HFFc6 (cell line): ENCODE measurements at regions not wholly inside any gene's neighbourhood (a gene's known extent, or its start where the extent isn't known, plus 50 kb on each side); places are given as distances from the start of the nearest gene placed in this dataset.

ENCODE experiments used
- DNase-seq: peaks from one replicate; pipeline ENCODE4 v3.0.0-alpha.2; 2018
- H3K27ac Mint-ChIP-seq: 2 replicates; pipeline ENCODE4 v1.8.0; 2020; ENCODE audit warnings: mild to moderate bottlenecking, mixed read lengths
- H3K27me3 Mint-ChIP-seq: 2 replicates; pipeline ENCODE4 v1.8.0; 2021; ENCODE audit warnings: mild to moderate bottlenecking, moderate library complexity, mixed read lengths; ENCODE audit not compliant: insufficient read depth
- H3K36me3 Mint-ChIP-seq: 2 replicates; pipeline ENCODE4 v1.8.0; 2021; ENCODE audit warnings: low read depth, mixed read lengths
- H3K4me1 Mint-ChIP-seq: 2 replicates; pipeline ENCODE4 v1.8.0; 2020; ENCODE audit warnings: low read depth, mixed read lengths
- H3K4me3 Mint-ChIP-seq: 2 replicates; pipeline ENCODE4 v1.8.0; 2020; ENCODE audit warnings: mild to moderate bottlenecking, moderate library complexity, mixed read lengths
- H3K9me3 Mint-ChIP-seq: 2 replicates; pipeline ENCODE4 v1.8.0; 2020; ENCODE audit warnings: mild to moderate bottlenecking, mixed read lengths
- TF ChIP-seq, protein P1 (sequence below): fragments of 200-600 bp; sonication (generic); IDR thresholded peaks from 2 replicates; pipeline ENCODE4 v1.5.0; 2021; ENCODE audit warnings: antibody characterized with exemption, mild to moderate bottlenecking

DNA sequence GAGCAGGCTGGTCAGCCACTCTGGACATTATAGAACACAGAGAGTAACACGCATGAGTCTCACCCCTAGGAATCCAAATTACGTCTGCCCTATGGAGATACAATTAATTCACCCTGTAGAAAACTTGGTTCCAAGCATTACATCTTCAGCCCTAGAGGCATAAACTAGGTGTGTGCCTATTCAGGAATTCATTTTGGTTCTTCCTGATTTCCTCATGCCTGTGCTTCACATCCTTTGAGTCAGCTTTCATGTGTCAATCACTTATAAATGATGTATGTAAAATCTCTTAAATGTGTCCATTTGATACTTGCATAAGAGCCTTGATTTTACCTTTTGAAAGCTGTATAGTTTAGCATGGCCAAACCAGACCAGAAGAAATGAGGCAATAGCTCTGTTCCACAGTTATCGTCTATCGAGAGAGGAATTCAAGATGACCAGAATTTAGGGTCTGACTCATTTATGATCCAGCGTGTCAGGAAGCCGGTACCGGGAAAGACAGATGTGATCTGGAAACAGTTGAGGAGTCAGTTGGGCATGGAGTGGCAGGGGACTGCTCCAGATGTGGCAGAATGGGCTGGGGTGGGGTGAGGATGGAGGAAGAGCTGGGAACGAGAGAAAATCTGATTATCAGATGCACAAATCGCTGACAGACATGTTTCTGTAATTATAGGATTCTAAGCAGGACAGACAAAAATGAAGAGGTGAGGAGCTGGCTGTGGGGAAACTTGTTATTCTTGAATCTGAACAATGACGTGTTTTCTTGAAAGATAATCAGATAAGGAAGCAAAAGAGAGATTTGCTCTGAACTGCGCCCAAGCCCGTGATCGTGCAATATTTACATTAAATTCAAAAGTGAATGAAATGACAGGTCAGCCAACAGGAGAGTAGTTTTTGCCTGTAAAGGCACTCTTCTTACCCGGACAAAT lies 76.7 kb downstream of the C16orf95 start:
- Mint-ChIP-seq H3K4me1 (peaks cover 21% of the 10 kb centered on the region), H3K9me3 (no peaks in the 10 kb centered on the region), H3K4me3 (peak overlapping the region; percentile 53; the same call in 1 of the 2 replicates), H3K27me3 (peaks cover 3% of the 10 kb centered on the region), H3K36me3 (peaks cover 6% of the 10 kb centered on the region), H3K27ac (peak overlapping the region; percentile 43; the same call in 1 of the 2 replicates)
- TF ChIP-seq, protein P1, sequence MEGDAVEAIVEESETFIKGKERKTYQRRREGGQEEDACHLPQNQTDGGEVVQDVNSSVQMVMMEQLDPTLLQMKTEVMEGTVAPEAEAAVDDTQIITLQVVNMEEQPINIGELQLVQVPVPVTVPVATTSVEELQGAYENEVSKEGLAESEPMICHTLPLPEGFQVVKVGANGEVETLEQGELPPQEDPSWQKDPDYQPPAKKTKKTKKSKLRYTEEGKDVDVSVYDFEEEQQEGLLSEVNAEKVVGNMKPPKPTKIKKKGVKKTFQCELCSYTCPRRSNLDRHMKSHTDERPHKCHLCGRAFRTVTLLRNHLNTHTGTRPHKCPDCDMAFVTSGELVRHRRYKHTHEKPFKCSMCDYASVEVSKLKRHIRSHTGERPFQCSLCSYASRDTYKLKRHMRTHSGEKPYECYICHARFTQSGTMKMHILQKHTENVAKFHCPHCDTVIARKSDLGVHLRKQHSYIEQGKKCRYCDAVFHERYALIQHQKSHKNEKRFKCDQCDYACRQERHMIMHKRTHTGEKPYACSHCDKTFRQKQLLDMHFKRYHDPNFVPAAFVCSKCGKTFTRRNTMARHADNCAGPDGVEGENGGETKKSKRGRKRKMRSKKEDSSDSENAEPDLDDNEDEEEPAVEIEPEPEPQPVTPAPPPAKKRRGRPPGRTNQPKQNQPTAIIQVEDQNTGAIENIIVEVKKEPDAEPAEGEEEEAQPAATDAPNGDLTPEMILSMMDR = no peak
- DNase-seq = peak; percentile 40

DNA sequence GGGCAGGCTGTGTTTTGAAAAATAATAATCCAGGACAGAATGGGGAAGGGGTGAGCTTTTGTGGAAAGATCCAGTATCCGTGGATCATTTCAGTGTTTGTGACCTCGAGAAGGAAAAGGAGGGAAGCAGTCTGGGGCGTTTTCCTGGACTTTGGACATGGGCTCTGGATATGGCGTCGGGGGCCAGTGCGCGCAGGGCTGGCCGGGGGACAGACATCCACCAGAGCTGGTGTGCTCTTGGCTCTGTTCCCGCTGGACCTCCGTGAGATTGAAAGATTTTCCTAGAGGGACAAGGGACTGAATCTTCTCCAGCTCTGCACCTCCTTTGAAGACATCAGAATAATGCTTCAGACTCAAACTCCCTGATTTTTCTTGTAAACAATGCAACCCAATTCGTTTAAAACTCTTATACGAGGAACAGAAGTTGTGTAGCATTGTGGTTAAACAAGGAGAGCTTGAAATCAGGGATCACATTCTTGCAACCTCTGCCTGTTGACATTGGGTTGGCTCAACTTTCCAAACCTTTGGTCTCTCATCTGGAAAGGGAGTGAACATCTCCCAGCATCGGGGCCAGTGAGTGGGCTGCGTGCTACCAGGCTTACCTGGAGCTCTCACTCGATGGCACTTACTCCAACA lies 75.9 kb downstream of the C16orf95 start:
- H3K27me3 Mint-ChIP-seq = peaks cover 1% of the 10 kb centered on the region
- H3K4me3 Mint-ChIP-seq = no peak overlapping the region; the same call in 1 of the 2 replicates
- TF ChIP-seq, protein P1 = no peak
- H3K4me1 Mint-ChIP-seq = peaks cover 21% of the 10 kb centered on the region
- no peak for DNase-seq
- H3K27ac Mint-ChIP-seq = no peak overlapping the region; the same call in 1 of the 2 replicates
- H3K36me3 Mint-ChIP-seq = peaks cover 6% of the 10 kb centered on the region
- H3K9me3 Mint-ChIP-seq = no peaks in the 10 kb centered on the region

- no peak for DNase-seq
- H3K36me3 Mint-ChIP-seq = peaks cover 6% of the 10 kb centered on the region
- no peak overlapping the region for H3K27ac Mint-ChIP-seq
- TF ChIP-seq, protein P1 = no peak
- H3K4me3 Mint-ChIP-seq = no peak overlapping the region
- H3K27me3 Mint-ChIP-seq = no peaks in the 10 kb centered on the region; the same call in none of the 2 replicates
- H3K9me3 Mint-ChIP-seq = no peaks in the 10 kb centered on the region
- peaks cover 21% of the 10 kb centered on the region for H3K4me1 Mint-ChIP-seq
These were observed 73.7 kb downstream of the C16orf95 start for GRCh38 chr16:87243478-87243877.

GRCh38 chr16:87244636-87245197 lies 72.5 kb downstream of the C16orf95 start:
- no peak for DNase-seq
- Mint-ChIP-seq H3K27ac (no peak overlapping the region), H3K27me3 (no peaks in the 10 kb centered on the region; the same call in none of the 2 replicates), H3K4me1 (peaks cover 17% of the 10 kb centered on the region), H3K4me3 (no peak overlapping the region), H3K36me3 (peaks cover 6% of the 10 kb centered on the region), H3K9me3 (no peaks in the 10 kb centered on the region)
- TF ChIP-seq, protein P1 = no peak

DNA sequence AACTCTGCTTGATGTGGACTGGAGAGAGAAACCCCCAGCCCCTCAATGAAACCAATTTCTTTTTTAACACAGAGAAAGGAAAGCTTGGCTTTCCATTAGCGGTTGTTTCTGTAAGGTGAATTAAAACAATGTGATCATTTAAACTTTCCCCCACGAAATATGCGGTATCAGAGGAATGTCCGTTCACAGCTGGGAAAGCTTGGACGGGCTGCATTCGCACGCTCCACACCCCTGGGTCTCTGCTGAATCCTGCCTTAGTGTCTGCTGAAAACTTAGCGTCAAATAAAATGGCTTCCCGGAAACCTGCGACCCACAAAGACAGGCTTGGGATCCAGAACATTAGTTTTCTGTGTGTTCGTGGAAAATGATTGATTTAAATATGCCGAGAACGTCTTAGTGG lies 71.7 kb downstream of the C16orf95 start:
- no peaks in the 10 kb centered on the region for H3K9me3 Mint-ChIP-seq
- H3K27ac Mint-ChIP-seq = no peak overlapping the region
- H3K4me3 Mint-ChIP-seq = no peak overlapping the region
- no peak for DNase-seq
- TF ChIP-seq, protein P1 = no peak
- peaks cover 9% of the 10 kb centered on the region for H3K4me1 Mint-ChIP-seq
- H3K27me3 Mint-ChIP-seq = no peaks in the 10 kb centered on the region; the same call in none of the 2 replicates
- H3K36me3 Mint-ChIP-seq = peaks cover 5% of the 10 kb centered on the region
